ENCODE measurements at regions not wholly inside any gene's neighbourhood (a gene's known extent, or its start where the extent isn't known, plus 50 kb on each side); places are given as distances from the start of the nearest gene placed in this dataset.

DNA sequence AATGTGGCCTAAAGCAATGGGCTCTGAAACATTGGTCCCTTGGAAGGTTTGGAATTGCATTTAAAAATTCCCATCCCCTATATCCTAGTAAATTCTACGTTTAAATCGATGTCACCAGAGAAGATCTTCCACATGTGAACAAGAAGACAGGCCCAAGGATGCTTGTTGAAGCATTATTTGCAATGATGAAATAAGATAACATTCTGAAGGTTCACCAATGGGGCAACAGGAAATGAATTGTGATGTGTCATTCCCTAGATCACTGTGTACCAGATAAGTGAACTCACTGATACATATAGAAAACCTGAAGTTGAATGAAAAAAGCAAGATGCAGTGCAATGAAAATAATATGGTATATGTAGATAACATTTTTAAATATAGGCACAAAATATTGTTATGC lies 464.3 kb upstream of the BTBD3 start:
- ATAC-seq (no peak), DNase-seq (ENCODE audit: low spot score) (no peak)
- no peak overlapping the region for H3K27ac Mint-ChIP-seq
- Histone ChIP-seq H3K4me2 (no peak overlapping the region), H3K27ac (ENCODE audit: low read depth) (no peak overlapping the region), H3K27me3 (ENCODE audit: insufficient read depth) (no peaks in the 10 kb centered on the region), H3K36me3 (ENCODE audit: insufficient read depth) (no peaks in the 10 kb centered on the region), H3K4me3 (no peak overlapping the region), H3F3A (replicated peaks; ENCODE audit: low read depth) (no peaks in the 10 kb centered on the region), H3K4me1 (ENCODE audit: insufficient read depth) (peaks cover 25% of the 10 kb centered on the region), H2AFZ (no peak overlapping the region; the same call in 1 of the 2 replicates), H4K20me1 (replicated peaks; ENCODE audit: insufficient read depth) (no peaks in the 10 kb centered on the region), H3K79me2 (replicated peaks; ENCODE audit: insufficient read depth) (no peaks in the 10 kb centered on the region), H3K9me2 (ENCODE audit: insufficient read depth) (peaks cover 17% of the 10 kb centered on the region)
- H3K4me1 Mint-ChIP-seq = peaks cover 28% of the 10 kb centered on the region
- H3K4me3 Mint-ChIP-seq = no peak overlapping the region
- H3K27me3 Mint-ChIP-seq (ENCODE audit: insufficient read depth, low read depth, poor library complexity) = peaks cover 2% of the 10 kb centered on the region
- no peaks in the 10 kb centered on the region for H3K36me3 Mint-ChIP-seq (ENCODE audit: low read depth)
- no peaks in the 10 kb centered on the region for H3K9me3 Mint-ChIP-seq
- TF ChIP-seq JUNB (IDR thresholded peaks at IDR 0.05; ENCODE audit: unreplicated experiment) = no peak
- TF ChIP-seq, protein P1, sequence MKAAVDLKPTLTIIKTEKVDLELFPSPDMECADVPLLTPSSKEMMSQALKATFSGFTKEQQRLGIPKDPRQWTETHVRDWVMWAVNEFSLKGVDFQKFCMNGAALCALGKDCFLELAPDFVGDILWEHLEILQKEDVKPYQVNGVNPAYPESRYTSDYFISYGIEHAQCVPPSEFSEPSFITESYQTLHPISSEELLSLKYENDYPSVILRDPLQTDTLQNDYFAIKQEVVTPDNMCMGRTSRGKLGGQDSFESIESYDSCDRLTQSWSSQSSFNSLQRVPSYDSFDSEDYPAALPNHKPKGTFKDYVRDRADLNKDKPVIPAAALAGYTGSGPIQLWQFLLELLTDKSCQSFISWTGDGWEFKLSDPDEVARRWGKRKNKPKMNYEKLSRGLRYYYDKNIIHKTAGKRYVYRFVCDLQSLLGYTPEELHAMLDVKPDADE (IDR thresholded peaks at IDR 0.05) = no peak
- TF ChIP-seq EZH2phosphoT487 (IDR thresholded peaks at IDR 0.05; ENCODE audit: unreplicated experiment) = no peak
- TF ChIP-seq, protein P2, sequence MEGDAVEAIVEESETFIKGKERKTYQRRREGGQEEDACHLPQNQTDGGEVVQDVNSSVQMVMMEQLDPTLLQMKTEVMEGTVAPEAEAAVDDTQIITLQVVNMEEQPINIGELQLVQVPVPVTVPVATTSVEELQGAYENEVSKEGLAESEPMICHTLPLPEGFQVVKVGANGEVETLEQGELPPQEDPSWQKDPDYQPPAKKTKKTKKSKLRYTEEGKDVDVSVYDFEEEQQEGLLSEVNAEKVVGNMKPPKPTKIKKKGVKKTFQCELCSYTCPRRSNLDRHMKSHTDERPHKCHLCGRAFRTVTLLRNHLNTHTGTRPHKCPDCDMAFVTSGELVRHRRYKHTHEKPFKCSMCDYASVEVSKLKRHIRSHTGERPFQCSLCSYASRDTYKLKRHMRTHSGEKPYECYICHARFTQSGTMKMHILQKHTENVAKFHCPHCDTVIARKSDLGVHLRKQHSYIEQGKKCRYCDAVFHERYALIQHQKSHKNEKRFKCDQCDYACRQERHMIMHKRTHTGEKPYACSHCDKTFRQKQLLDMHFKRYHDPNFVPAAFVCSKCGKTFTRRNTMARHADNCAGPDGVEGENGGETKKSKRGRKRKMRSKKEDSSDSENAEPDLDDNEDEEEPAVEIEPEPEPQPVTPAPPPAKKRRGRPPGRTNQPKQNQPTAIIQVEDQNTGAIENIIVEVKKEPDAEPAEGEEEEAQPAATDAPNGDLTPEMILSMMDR (conservative IDR thresholded peaks at IDR 0.05; ENCODE audit: low read depth in 2 of 2) = no peak
- no peak for TF ChIP-seq CREB1 (CRISPR knock-in tag; IDR thresholded peaks at IDR 0.05; ENCODE audit: low read depth)
- TF ChIP-seq POLR2AphosphoS5 (IDR thresholded peaks at IDR 0.05; ENCODE audit: low read depth) = no peak
- TF ChIP-seq, protein P3, sequence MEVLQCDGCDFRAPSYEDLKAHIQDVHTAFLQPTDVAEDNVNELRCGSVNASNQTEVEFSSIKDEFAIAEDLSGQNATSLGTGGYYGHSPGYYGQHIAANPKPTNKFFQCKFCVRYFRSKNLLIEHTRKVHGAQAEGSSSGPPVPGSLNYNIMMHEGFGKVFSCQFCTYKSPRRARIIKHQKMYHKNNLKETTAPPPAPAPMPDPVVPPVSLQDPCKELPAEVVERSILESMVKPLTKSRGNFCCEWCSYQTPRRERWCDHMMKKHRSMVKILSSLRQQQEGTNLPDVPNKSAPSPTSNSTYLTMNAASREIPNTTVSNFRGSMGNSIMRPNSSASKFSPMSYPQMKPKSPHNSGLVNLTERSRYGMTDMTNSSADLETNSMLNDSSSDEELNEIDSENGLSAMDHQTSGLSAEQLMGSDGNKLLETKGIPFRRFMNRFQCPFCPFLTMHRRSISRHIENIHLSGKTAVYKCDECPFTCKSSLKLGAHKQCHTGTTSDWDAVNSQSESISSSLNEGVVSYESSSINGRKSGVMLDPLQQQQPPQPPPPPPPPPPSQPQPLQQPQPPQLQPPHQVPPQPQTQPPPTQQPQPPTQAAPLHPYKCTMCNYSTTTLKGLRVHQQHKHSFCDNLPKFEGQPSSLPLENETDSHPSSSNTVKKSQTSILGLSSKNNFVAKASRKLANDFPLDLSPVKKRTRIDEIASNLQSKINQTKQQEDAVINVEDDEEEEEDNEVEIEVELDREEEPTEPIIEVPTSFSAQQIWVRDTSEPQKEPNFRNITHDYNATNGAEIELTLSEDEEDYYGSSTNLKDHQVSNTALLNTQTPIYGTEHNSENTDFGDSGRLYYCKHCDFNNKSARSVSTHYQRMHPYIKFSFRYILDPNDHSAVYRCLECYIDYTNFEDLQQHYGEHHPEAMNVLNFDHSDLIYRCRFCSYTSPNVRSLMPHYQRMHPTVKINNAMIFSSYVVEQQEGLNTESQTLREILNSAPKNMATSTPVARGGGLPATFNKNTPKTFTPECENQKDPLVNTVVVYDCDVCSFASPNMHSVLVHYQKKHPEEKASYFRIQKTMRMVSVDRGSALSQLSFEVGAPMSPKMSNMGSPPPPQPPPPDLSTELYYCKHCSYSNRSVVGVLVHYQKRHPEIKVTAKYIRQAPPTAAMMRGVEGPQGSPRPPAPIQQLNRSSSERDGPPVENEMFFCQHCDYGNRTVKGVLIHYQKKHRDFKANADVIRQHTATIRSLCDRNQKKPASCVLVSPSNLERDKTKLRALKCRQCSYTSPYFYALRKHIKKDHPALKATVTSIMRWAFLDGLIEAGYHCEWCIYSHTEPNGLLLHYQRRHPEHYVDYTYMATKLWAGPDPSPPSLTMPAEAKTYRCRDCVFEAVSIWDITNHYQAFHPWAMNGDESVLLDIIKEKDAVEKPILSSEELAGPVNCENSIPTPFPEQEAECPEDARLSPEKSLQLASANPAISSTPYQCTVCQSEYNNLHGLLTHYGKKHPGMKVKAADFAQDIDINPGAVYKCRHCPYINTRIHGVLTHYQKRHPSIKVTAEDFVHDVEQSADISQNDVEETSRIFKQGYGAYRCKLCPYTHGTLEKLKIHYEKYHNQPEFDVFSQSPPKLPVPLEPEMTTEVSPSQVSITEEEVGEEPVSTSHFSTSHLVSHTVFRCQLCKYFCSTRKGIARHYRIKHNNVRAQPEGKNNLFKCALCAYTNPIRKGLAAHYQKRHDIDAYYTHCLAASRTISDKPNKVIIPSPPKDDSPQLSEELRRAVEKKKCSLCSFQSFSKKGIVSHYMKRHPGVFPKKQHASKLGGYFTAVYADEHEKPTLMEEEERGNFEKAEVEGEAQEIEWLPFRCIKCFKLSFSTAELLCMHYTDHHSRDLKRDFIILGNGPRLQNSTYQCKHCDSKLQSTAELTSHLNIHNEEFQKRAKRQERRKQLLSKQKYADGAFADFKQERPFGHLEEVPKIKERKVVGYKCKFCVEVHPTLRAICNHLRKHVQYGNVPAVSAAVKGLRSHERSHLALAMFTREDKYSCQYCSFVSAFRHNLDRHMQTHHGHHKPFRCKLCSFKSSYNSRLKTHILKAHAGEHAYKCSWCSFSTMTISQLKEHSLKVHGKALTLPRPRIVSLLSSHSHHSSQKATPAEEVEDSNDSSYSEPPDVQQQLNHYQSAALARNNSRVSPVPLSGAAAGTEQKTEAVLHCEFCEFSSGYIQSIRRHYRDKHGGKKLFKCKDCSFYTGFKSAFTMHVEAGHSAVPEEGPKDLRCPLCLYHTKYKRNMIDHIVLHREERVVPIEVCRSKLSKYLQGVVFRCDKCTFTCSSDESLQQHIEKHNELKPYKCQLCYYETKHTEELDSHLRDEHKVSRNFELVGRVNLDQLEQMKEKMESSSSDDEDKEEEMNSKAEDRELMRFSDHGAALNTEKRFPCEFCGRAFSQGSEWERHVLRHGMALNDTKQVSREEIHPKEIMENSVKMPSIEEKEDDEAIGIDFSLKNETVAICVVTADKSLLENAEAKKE (CRISPR knock-in tag; IDR thresholded peaks at IDR 0.05) = no peak
- no peak for TF ChIP-seq NANOG (IDR thresholded peaks at IDR 0.05; ENCODE audit: borderline replicate concordance)
- no peak for TF ChIP-seq ZNF331 (CRISPR knock-in tag; IDR thresholded peaks at IDR 0.05; ENCODE audit: low read depth)
- TF ChIP-seq STAT1 (IDR thresholded peaks at IDR 0.05; ENCODE audit: unreplicated experiment) = no peak
- TF ChIP-seq ZNF114 (CRISPR knock-in tag; IDR thresholded peaks at IDR 0.05) = no peak
- no peak for TF ChIP-seq EZH2 (IDR thresholded peaks at IDR 0.05; ENCODE audit: low read depth, unreplicated experiment)
- TF ChIP-seq, protein P4, sequence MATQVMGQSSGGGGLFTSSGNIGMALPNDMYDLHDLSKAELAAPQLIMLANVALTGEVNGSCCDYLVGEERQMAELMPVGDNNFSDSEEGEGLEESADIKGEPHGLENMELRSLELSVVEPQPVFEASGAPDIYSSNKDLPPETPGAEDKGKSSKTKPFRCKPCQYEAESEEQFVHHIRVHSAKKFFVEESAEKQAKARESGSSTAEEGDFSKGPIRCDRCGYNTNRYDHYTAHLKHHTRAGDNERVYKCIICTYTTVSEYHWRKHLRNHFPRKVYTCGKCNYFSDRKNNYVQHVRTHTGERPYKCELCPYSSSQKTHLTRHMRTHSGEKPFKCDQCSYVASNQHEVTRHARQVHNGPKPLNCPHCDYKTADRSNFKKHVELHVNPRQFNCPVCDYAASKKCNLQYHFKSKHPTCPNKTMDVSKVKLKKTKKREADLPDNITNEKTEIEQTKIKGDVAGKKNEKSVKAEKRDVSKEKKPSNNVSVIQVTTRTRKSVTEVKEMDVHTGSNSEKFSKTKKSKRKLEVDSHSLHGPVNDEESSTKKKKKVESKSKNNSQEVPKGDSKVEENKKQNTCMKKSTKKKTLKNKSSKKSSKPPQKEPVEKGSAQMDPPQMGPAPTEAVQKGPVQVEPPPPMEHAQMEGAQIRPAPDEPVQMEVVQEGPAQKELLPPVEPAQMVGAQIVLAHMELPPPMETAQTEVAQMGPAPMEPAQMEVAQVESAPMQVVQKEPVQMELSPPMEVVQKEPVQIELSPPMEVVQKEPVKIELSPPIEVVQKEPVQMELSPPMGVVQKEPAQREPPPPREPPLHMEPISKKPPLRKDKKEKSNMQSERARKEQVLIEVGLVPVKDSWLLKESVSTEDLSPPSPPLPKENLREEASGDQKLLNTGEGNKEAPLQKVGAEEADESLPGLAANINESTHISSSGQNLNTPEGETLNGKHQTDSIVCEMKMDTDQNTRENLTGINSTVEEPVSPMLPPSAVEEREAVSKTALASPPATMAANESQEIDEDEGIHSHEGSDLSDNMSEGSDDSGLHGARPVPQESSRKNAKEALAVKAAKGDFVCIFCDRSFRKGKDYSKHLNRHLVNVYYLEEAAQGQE (IDR thresholded peaks at IDR 0.05; ENCODE audit: unreplicated experiment) = no peak

Data from GM23338 (cell line).